ENCODE measurements at regions not wholly inside any gene's neighbourhood (a gene's known extent, or its start where the extent isn't known, plus 50 kb on each side); places are given as distances from the start of the nearest gene placed in this dataset.

DNA sequence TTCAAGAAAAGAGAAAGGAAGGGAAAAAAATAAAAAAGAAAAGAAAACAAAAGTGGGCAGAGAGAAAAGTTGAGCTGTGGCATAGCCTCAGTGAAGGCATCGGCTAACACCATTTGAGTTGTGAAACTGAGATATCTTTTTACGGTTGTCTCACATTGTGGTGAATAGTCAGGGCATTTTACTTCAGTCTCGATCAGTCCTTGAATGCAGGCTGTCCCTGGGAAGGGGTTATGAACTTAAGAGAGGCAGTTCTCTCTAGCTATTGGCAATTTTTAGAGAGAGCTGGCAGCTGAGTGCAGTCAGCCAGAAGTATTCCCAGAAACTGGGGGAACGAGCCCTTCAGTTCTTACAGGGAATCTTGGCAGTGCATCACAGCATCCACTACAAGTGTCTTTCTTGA, 93.5 kb upstream of the SLC6A14 start:
- TF ChIP-seq, protein P1, sequence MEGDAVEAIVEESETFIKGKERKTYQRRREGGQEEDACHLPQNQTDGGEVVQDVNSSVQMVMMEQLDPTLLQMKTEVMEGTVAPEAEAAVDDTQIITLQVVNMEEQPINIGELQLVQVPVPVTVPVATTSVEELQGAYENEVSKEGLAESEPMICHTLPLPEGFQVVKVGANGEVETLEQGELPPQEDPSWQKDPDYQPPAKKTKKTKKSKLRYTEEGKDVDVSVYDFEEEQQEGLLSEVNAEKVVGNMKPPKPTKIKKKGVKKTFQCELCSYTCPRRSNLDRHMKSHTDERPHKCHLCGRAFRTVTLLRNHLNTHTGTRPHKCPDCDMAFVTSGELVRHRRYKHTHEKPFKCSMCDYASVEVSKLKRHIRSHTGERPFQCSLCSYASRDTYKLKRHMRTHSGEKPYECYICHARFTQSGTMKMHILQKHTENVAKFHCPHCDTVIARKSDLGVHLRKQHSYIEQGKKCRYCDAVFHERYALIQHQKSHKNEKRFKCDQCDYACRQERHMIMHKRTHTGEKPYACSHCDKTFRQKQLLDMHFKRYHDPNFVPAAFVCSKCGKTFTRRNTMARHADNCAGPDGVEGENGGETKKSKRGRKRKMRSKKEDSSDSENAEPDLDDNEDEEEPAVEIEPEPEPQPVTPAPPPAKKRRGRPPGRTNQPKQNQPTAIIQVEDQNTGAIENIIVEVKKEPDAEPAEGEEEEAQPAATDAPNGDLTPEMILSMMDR (IDR thresholded peaks at IDR 0.05) = no peak
- TF ChIP-seq POLR2AphosphoS5 (IDR thresholded peaks at IDR 0.05; ENCODE audit: low read depth, low read length) (no peak), TCF7L2 (IDR thresholded peaks at IDR 0.05; ENCODE audit: low read depth, low read length) (no peak), SIN3A (IDR thresholded peaks at IDR 0.05; ENCODE audit: borderline replicate concordance, insufficient read depth, low read depth, low read length) (no peak)
- TF ChIP-seq, protein P2, sequence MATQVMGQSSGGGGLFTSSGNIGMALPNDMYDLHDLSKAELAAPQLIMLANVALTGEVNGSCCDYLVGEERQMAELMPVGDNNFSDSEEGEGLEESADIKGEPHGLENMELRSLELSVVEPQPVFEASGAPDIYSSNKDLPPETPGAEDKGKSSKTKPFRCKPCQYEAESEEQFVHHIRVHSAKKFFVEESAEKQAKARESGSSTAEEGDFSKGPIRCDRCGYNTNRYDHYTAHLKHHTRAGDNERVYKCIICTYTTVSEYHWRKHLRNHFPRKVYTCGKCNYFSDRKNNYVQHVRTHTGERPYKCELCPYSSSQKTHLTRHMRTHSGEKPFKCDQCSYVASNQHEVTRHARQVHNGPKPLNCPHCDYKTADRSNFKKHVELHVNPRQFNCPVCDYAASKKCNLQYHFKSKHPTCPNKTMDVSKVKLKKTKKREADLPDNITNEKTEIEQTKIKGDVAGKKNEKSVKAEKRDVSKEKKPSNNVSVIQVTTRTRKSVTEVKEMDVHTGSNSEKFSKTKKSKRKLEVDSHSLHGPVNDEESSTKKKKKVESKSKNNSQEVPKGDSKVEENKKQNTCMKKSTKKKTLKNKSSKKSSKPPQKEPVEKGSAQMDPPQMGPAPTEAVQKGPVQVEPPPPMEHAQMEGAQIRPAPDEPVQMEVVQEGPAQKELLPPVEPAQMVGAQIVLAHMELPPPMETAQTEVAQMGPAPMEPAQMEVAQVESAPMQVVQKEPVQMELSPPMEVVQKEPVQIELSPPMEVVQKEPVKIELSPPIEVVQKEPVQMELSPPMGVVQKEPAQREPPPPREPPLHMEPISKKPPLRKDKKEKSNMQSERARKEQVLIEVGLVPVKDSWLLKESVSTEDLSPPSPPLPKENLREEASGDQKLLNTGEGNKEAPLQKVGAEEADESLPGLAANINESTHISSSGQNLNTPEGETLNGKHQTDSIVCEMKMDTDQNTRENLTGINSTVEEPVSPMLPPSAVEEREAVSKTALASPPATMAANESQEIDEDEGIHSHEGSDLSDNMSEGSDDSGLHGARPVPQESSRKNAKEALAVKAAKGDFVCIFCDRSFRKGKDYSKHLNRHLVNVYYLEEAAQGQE (IDR thresholded peaks at IDR 0.05; ENCODE audit: insufficient read depth in 1 of 2, low read depth in 2 of 2, low read length in 1 of 2) = no peak
